ENCODE measurements at regions not wholly inside any gene's neighbourhood (a gene's known extent, or its start where the extent isn't known, plus 50 kb on each side); places are given as distances from the start of the nearest gene placed in this dataset.

- Histone ChIP-seq H3K9ac (ENCODE audit: low read depth, low read length) (no peak overlapping the region), H4K8ac (ENCODE audit: low read depth in 2 of 2, low read length in 2 of 2) (no peak overlapping the region), H4K5ac (ENCODE audit: low read depth, low read length) (no peak overlapping the region), H3K18ac (ENCODE audit: low read depth, low read length) (no peak overlapping the region), H2AFZ (replicated peaks; ENCODE audit: low read length, poor library complexity) (no peak overlapping the region), H3K56ac (ENCODE audit: extremely low read depth, insufficient read depth, low read length) (no peak overlapping the region), H3K36me3 (ENCODE audit: control insufficient read depth, insufficient read depth, low read length) (no peaks in the 10 kb centered on the region), H2BK20ac (ENCODE audit: low read depth, low read length) (no peak overlapping the region), H4K20me1 (ENCODE audit: insufficient read depth, low read length) (no peaks in the 10 kb centered on the region), H3K9me1 (ENCODE audit: insufficient read depth, low read length) (no peaks in the 10 kb centered on the region), H3K14ac (replicated peaks; ENCODE audit: low read depth, low read length) (no peak overlapping the region), H3K27ac (ENCODE audit: insufficient read depth, low read length) (no peak overlapping the region), H3K23ac (ENCODE audit: low read depth, low read length) (no peak overlapping the region), H4K91ac (ENCODE audit: insufficient read depth, low read depth, low read length) (no peak overlapping the region), H2AK5ac (ENCODE audit: low read depth, low read length) (no peak overlapping the region), H3K4me3 (ENCODE audit: insufficient read depth, low read depth, low read length) (no peak overlapping the region), H2BK120ac (ENCODE audit: low read depth, low read length) (no peak overlapping the region), H2BK5ac (ENCODE audit: low read depth, low read length, poor library complexity, severe bottlenecking) (no peak overlapping the region), H2AK9ac (replicated peaks; ENCODE audit: low read depth, low read length, poor library complexity) (no peak overlapping the region), H2BK15ac (ENCODE audit: low read depth, low read length) (no peak overlapping the region), H3K9me3 (ENCODE audit: control insufficient read depth, insufficient read depth, low read length) (no peaks in the 10 kb centered on the region; the same call in 1 of the 2 replicates), H3K4ac (ENCODE audit: low read depth, low read length) (no peak overlapping the region), H3K79me1 (ENCODE audit: low read depth in 1 of 2, low read length in 2 of 2) (no peaks in the 10 kb centered on the region), H3K4me1 (ENCODE audit: control insufficient read depth, insufficient read depth, low read length) (no peaks in the 10 kb centered on the region), H3K27me3 (ENCODE audit: control insufficient read depth, insufficient read depth, low read length) (no peaks in the 10 kb centered on the region), H3K4me2 (ENCODE audit: low read depth, low read length) (no peak overlapping the region)
- DNase-seq (no peak), ATAC-seq (ENCODE audit: low read depth) (no peak)
- dilution Hi-C loops (cut with HindIII; ENCODE audit: low sequenced_read_pairs, unreplicated experiment) (no loop called here), intact Hi-C loops (cut with micrococcal nuclease) (no loop called here), in situ Hi-C loops (cut with MboI; ENCODE audit: low sequenced_read_pairs) (no loop called here)
- BruUV-seq (replicated peaks): no TSS peak
- CTCF ChIA-PET: no interaction called here
- TF ChIP-seq BHLHE40 (IDR thresholded peaks at IDR 0.05; ENCODE audit: low read depth, low read length) (no peak), SMC3 (IDR thresholded peaks at IDR 0.05; ENCODE audit: low read depth, low read length) (no peak), CTCF (conservative IDR thresholded peaks at IDR 0.05; ENCODE audit: low read depth, low read length) (no peak), ELK1 (IDR thresholded peaks at IDR 0.05; ENCODE audit: borderline replicate concordance, low read depth, low read length) (no peak), RCOR1 (IDR thresholded peaks at IDR 0.05; ENCODE audit: insufficient replicate concordance, low read length) (no peak), CHD1 (IDR thresholded peaks at IDR 0.05; ENCODE audit: low read depth, low read length) (no peak), POLR2A (IDR thresholded peaks at IDR 0.05; ENCODE audit: low read depth, low read length) (no peak), NFE2L2 (IDR thresholded peaks at IDR 0.05; ENCODE audit: low read depth, low read length) (no peak), CEBPB (IDR thresholded peaks at IDR 0.05; ENCODE audit: low read depth, low read length) (no peak), MXI1 (IDR thresholded peaks at IDR 0.05; ENCODE audit: borderline replicate concordance, low read depth, low read length) (no peak), MAZ (IDR thresholded peaks at IDR 0.05; ENCODE audit: borderline replicate concordance, low read depth, low read length) (no peak), RAD21 (IDR thresholded peaks at IDR 0.05; ENCODE audit: low read length) (no peak), USF2 (IDR thresholded peaks at IDR 0.05; ENCODE audit: low read depth, low read length) (no peak), RFX5 (IDR thresholded peaks at IDR 0.05; ENCODE audit: low read depth, low read length) (no peak), MAFK (IDR thresholded peaks at IDR 0.05; ENCODE audit: low read depth, low read length) (no peak), FOS (IDR thresholded peaks at IDR 0.05; ENCODE audit: low read depth, low read length) (no peak)
- POLR2A ChIA-PET (ENCODE audit: unreplicated experiment): no interaction called here
Measured at GRCh38 chr4:166153548-166153947, 280.5 kb downstream of the TLL1 start.

Measured in IMR-90 (cell line).